Frontal cortex (tissue), 3 donors: ENCODE measurements at regions not wholly inside any gene's neighbourhood (a gene's known extent, or its start where the extent isn't known, plus 50 kb on each side); places are given as distances from the start of the nearest gene placed in this dataset.
A peak's percentile ranks its signal among the peaks of the same experiment; 100 is the strongest.

ENCODE experiments used
- DNase-seq, 2 donors: peaks; one replicate each; pipeline ENCODE4 v3.0.0; 2012; ENCODE audit warnings: low spot score in 2 of 2
- FAIRE-seq: peaks from 2 replicates; lab custom pipeline; 2012; peaks lifted over from hg19 to GRCh38; lab: Jason Lieb, UNC
- donor health status: control.
- donor health status: control.
- donor health status: control.

DNA sequence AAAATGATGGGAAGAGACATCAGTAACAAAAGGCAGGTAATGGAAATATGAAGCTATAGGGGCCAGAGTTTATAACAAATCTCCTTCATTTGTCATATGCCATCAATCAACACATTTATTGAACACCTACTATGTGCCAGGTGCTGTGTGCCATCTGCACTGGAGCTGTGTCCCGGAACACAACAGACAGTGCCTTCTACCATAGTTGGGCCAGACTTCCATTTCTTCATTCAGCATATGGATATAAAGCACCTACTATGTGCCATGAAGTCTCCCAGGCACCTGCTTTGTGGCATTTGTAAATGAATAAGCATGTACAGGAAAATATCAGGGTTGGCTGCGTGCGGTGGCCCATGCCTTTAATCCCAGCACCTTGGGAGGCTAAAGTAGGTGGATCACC is 112.5 kb upstream of the ERCC6L2 start:
- no peak for FAIRE-seq
- no peak for DNase-seq

DNA sequence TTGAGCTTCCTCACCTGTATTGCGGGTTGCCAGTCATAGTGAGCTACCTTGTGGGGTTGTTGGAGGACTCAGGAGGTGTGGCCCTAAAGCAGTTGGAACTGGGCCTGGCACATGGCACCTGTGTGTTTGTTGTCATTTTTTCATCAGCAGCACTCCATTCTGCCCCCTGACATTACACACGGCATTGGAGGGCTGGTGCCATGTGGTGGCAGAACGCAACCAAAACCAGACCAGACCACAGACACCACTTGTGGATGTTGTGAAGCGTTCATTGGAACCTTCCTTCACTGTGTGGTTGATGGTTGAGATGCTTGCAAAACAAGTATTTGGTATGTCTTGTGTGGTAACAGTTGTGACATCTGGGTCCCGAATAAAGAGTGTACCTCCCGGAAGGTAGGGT is 113.2 kb upstream of the ERCC6L2 start:
- no peak for DNase-seq
- FAIRE-seq = no peak

DNA sequence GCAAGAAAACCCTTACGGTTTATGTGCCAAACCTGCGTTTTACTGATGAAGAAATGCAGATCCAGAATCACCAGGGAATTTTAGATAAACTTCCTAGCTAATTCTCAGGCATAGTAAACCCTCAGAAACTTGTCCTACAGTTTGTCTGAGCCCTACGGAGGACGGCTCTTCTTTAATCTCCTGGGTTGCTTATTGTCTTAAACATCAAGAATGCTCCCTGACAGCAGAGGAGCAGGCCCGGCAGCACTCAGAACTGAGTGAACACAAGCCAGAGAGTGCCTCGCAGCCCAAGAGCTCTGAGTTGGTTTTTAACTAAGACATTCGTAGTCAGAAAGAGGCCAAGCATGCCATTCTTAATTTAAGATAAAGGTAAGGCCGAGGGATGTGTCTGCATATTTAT is 114.7 kb upstream of the ERCC6L2 start:
- DNase-seq = no peak

DNA sequence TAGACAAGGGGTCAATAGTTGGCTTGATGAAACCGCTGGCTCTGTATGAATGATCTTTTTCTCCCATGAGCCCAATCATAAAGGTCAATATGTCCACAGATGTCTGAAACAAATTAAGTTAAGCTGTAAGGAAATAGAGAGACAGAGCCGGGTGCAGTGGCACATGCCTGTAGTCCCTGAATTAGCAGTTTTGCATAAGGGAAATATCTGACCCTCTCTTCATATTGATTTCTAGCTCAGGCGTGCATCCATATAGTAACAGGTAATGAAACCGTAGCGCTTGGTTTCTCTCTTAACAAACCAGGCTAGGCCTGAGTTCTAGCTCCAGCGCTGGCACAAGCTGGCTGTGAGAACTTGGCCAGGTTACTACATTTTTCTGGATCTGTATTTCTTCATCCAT is 118.1 kb upstream of the ERCC6L2 start:
- DNase-seq (no peak), FAIRE-seq (no peak)

More for the DNA sequence above, 114.7 kb upstream of the ERCC6L2 start:
- no peak for FAIRE-seq

DNA sequence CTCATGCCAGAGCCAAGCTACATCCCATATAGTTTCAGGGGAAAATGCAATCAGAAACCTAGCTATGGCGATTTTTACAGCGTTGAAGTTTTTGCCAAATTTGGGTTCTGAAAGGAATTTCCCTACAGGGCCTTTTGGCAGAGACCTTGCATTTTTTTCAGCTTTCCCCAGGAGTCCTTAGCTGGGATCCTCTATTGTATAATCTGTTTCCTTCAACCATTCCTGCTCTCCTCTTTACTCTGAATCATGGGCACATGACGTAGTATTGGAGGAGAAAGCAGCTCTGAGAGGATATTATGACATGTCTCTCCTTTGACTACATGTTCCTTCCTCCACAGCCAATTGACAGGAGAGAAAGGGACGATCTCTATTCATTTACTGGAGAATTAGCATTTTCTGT is 118.5 kb upstream of the ERCC6L2 start:
- FAIRE-seq = no peak

DNA sequence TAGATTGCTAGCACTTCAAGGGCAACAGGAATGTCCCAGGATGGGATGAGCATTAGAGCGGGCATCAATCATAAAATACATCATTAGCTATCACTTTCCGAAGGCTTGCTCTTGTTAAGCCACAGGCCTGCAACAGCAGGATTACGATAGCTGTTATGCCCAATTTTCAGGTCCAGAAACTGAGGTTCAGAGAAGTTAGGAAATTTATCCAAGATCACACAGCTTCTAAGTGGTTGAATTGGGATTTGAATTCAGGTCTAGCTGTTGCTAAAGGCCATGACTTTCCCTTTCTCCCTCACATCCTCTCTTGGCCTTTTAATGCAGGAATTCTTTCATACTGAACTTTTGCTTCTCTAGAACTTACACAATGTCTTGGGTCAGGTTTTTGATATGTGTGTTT is 119.4 kb upstream of the ERCC6L2 start:
- FAIRE-seq (no peak), DNase-seq (no peak)

More for the DNA sequence above, 118.5 kb upstream of the ERCC6L2 start:
- DNase-seq = peak in 1 of 2 donors; percentile 35

DNA sequence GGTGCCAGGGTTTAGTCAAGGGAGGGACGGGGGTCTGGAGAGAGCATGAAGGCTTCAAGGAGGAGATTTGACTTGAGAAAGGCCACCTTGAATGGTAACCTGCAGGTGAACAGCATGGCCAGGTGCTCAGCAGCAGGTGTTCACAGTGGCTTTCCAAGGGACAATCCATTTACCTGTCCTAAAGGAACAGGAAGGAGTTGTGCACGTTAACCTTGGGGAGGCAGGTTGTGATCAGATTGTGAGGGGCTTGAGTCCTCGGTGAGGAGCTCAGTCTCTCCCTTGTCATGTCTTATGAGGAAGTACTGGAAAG is 120.1 kb upstream of the ERCC6L2 start:
- DNase-seq (no peak), FAIRE-seq (no peak)

DNA sequence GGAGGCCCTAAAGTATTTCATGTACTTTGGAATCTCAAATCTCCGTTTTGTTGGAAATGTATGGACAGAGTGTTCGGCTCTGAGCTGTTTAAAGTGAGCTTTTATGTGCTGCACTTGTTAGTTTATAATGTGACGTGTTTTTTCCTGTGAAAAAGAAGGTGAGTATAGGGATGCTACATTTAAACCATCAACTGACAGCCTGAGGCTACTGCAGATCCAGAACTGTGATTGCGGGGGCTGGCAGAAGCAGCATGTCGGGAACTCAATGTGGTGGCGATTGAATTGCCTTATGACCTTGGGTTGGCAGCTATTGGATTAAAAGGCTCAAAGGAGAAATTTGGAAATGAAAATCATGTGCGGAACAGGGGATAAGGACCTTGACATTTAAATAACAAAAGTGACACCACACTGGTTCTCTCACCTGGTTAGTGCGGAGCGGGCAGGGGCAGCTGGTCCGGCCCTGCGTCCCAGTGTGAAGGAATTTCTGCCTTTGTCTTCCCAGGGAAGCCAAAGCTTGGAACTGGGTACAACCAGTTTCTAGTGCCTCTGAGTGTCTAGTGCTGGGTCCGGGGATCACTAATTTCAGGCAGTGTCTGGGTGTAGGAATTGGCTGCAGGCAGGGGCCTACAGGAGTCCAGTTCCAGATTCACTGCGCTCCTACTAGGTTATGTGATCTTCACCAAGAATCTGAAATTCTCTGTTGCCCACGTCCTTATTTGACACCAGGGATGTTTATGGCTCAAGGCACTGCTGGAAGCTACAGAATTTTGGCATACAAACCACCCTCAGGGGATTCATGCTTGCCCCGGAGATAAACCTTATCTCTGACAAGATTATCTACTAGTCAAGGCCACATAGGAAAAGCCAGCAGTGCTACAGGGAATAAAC is 120.7 kb upstream of the ERCC6L2 start:
- DNase-seq (no peak), FAIRE-seq (no peak)

DNA sequence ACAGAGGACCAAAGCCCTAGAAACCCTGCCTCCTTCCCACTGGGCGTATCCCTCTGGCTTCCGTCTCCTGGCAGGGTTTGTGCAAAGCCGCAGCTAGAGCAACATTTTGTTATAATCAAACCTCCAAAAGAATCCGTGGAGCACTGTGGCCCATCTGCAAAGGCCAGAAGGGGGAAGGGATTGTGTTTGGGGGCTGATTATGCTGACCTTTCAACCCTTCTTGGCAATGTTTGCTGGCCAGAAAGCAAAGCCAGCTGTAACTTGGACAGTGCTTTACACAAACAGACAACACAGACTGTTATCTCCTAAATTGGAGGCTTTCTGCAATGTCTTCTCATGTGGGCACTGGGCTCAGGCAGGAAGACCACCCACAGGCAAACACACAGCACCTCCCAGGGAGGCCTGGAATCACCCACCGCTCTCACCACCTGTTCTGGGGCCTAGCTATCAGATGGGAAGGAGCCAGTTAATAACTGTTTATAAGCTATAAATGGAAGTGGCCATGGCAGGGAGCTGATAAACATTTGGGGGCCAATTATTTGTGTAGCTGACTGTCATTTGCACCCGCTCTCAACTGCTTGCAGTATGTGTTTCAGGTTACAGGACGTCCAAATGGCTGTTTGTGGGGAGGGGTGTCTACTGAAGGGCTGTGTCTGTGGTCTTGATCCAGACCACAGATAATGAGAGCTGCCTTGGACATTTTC is 121.6 kb upstream of the ERCC6L2 start:
- DNase-seq (peak in 1 of 2 donors; percentile 25), FAIRE-seq (no peak)

DNA sequence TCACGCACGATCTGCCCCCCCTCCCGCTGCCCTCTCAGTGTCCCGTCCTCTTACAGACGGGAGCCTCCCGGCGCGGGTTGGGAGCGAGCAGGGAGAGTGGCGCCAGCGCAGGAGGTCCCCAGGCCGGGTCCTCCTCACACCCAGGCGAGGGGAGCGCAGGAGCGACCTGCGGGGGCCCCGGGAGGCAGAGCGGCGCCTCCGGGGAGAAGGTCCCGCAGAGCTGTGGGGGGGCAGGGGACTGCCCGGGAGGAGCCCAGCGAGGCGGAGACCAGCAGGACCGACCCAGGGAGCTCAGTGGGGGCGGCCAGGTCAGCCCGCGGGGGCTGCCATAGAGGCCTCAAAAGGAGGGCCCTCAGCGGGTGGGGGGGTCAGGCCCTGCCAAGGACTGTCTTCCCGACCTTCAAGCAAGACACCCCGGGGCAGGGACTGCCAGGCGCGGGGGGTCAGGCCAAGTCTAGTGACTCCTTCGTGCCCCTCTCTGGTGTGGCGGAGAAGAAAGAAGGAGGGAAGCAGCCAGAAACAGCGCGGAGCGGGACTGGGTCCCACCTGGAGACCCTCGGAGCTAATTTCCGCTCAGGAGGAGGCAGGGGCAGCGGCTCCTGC is 123.3 kb upstream of the ERCC6L2 start:
- DNase-seq (no peak), FAIRE-seq (no peak)

DNA sequence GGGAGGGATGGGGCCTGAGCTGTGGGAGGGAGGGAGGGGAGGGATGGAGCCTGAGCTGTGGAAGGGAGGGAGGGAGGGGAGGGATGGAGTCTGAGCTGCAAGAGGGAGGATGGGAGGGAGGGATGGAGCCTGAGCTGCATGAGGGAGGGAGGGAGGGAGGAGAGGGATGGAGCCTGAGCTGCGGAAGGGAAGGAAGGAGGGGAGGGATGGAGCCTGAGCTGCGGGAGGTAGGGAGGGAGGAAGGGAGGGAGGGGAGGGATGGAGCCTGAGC is 124.0 kb upstream of the ERCC6L2 start:
- DNase-seq = no peak
- FAIRE-seq = no peak

DNA sequence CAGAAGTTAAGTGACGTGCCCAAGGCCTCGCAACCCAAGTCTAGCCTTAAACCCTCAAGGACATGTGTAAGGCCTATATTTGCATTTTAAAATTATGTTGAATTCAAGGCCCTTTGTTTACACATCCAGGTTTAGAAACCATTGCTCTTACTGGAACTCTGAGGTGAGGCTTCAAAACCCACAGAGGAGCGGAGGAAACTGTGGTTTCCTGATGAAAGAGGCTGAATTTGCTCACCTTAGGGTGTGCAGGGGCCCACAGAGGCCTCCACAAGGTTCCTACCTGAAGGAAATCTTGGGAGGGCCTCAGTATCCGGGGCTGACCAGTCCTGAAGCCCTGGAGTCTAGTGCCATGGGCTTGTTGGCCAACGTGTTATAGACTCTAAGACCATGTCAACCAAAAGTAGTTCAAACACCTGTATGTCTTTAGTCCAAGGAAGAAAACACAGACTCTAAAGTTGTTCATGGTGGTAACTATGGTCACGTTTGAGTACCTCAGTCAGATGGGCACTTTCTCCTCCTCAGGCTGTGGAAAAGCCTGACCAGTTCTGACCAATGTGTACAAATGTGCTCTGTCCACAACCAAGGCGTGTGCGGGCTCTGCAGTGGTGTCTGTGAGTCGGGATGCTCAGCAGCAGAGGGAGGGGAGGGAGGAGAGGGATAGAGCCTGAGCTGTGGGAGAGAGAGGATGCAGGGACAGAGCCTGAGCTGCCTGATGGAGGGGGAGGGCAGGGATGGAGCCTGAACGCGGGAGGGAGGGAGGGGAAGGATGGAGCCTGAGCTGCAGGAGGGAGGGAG is 124.6 kb upstream of the ERCC6L2 start:
- no peak for DNase-seq
- no peak for FAIRE-seq

DNA sequence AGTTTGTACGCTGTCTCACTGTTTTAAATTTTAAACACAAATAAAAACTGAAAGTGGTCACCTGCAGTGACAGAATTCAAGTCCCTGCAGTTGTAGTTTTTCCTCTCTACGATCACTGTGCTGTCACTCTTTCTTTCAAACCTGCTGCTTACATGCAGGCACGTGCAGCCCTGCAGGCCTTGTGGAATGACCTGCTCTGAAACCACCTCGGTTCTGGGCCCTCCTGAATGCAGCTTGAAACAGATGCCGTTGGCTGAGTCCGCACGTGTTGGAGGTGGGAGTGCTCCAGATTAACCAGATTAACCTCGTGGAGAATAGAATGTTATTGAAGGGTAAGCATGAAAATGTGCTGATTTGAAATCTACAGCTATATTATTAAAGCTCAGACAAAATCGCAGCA is 126.0 kb upstream of the ERCC6L2 start:
- no peak for FAIRE-seq

DNA sequence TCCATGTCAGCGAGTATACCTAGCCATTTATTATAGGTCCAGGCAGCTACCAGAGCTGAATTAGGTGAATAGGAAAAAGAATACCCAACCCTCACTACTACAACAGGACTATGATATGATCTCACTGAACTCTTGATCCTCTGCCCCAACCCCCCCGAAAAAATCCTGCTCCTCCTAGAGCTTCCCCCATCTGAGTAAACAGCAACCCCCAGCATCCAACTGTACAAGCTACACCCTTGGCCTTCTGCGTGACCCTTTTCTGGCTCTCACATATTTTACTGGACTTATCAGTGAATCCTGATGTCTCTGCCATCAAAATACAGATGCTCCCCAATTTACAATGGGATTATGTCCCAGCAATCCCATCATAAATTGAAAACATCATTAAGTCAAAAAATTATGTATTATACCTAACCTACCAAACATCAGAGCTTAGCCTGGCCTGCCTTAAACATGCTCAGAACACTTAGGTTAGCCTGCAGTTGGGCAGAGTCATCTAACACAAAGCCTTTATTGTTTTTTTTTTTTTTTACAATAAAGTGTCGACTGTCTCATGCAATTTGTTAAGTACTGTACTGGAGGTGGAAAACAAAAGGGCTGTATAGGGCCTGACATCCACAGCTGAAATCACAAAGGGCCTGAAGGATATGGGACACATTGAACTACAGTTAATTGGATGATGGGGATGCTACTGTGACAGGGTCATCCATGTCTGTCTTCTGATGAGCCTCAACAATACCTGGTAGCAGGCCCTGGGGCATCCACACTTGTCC is 128.9 kb upstream of the ERCC6L2 start:
- FAIRE-seq = no peak

More for the DNA sequence above, 126.0 kb upstream of the ERCC6L2 start:
- no peak for DNase-seq

DNA sequence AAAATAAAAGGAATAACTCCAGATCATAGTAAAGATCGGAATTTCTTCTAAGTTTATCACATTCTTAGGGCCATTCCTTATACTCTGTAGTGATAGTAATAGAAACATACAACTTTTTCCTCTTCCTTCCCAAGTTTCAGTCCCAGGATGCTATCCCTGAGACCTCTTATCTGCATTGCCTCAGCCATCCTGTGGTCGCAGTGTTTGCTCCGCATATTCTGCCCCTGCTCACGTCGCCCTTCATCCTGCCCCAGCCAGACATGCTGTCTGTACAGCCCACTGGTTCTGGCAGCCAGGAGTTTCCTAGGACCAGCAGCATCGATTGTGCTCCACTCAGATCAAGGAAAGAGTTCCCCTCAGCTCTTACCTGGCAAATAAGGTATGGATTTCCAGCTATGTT is 132.7 kb upstream of the ERCC6L2 start:
- FAIRE-seq (no peak), DNase-seq (no peak)

More for the DNA sequence above, 128.9 kb upstream of the ERCC6L2 start:
- no peak for DNase-seq

DNA sequence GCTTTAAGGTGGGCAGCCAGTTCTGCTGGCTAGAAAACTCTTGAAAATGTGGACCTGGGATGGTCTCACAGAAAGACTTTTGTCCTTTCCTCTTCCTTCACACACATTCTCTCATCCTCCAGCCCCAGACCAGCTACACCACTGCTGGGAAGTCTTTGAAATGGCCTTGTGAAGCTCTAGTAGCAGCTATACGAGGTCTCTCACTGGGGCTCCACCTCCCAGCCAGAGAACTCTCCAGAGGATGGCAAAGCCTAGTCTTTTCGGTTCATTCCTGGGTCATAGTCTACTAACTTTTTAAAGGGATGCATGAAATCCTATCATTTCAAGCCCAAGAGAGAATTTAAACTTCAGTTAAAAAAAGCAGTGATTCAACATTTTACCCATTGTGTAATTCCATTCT is 133.9 kb upstream of the ERCC6L2 start:
- FAIRE-seq = no peak
- DNase-seq = no peak

DNA sequence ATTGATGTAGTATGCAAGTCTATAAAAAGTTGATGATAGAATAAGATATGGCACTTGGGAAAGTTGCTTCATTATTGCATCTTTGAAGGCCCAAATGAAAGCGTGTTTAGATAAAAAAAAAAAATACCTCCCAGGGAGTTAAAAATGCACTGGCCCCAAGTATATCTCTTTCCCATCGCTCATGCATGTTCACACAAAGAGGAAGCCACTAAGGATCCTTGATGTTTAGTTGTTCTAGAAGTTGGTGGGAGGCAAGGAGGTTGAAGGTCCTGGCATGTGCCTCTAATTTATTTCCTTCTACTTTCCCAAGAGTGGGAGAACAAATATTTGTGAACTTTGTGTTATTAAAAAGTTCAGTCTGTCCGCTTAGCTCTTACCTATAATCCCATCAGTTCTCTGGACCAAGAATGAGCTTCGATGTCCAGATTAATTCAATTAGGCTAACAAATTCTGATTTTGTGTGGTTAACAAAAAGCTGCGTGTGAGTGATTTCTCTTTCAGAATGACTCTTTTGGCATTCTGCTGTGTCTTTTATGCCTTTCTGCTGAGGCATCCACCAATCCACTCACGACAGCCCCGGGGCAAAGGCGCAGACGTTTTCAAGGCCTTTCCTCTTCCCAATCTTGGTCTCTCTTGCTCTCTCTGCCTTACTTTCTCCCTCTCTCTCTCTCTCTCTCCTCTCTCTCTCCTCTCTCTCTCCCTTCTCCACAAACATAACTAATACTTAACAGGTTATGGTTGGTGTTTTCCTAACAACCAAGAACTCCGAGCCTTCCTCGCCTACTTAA is 135.1 kb upstream of the ERCC6L2 start:
- FAIRE-seq (no peak), DNase-seq (no peak)

DNA sequence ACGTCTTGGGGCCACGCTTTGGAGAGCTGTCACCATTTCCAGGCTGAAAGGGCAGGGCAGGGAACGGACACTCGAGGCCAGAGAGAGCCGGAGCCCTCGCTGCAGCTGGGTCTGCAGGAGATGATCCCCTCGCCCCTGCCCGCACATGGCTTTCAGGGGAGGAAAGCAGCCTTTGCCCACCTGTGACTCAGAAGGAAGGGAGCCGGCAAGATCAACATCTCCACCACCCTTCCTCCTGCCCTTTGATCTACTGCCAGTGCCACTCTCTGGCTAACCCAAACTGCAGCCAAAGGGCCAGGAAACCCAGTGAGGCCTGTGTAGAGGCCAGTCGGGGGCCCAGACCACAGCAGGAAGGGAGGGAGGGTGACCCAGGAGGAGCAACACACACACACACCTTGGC is 137.1 kb upstream of the ERCC6L2 start:
- DNase-seq (no peak), FAIRE-seq (no peak)

DNA sequence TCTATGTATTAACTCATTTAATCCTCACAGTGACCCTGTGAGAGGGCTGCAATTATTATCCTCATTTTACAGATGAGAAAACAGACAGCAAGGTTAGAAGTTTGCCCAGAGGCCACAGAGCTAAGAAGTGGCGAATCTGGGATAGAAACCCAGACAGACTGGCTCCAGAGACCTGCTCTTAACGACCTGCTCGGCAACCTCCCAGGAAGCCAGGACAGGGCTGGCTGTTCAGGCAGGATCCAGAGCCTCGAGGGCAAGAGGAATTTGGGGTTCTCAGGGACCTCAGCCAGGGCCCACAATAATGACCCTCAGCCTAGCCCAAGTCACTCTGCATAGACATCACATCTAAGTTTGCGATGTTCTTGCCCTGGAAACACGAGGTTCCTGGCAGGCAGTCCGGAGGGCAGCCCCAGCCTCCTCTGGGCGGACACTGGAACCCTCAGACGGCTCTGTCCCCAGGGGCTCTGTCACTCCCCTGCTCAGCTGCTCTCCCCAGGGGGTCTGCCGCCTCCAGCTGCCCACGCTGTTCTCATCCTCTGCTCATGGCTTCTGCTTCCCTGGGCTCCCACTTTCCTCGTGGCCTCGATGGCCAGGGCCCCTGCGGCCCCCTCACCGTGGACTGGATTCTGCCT is 138.5 kb upstream of the ERCC6L2 start:
- FAIRE-seq (no peak), DNase-seq (no peak)
